Testis (tissue), 2 donors: ENCODE measurements at regions not wholly inside any gene's neighbourhood (a gene's known extent, or its start where the extent isn't known, plus 50 kb on each side); places are given as distances from the start of the nearest gene placed in this dataset.

ENCODE experiments used
- CTCF ChIP-seq, 3 experiments: fragments of 450-650 bp in 2 of 3; fragments of 200-600 bp in 1 of 3; sonication (generic) in 1 of 3; IDR thresholded peaks; one replicate each; pipeline ENCODE4 v1.5.1; 2016 to 2019; ENCODE audit warnings: antibody characterized with exemption in 3 of 3, mild to moderate bottlenecking in 2 of 3, moderate library complexity in 1 of 3
- POLR2A ChIP-seq: fragments of 450-650 bp; IDR thresholded peaks from one replicate; pipeline ENCODE4 v1.6.1; 2017; ENCODE audit warnings: antibody characterized with exemption, mild to moderate bottlenecking, moderate library complexity

- TF ChIP-seq CTCF (IDR thresholded peaks at IDR 0.05) (no peak), POLR2A (no peak)
These were observed 164.4 kb upstream of the EDIL3 start for GRCh38 chr5:84549054-84549453.
